G401 (cell line): ENCODE measurements at regions not wholly inside any gene's neighbourhood (a gene's known extent, or its start where the extent isn't known, plus 50 kb on each side); places are given as distances from the start of the nearest gene placed in this dataset.
"Not testable (repeated sequence)": the region's sequence is repeated elsewhere in the genome, so short reads cannot be mapped to it uniquely, and the experiment has no call there.

Experiments used
- DNase-seq: peaks from one replicate; pipeline ENCODE4 v3.0.0-alpha.2; 2015; ENCODE audit warnings: low spot score
- in situ Hi-C: cut with HindIII; loops from 2 replicates; pipeline ENCODE4 v1.10.0; 2016; ENCODE audit warnings: low sequenced_read_pairs, mixed read lengths

GRCh38 chr12:87491089-87491488, 538.1 kb downstream of the C12orf50 start:
- in situ Hi-C loops = no loop called here

GRCh38 chr12:87469295-87469694, 559.9 kb downstream of the C12orf50 start:
- no peak for DNase-seq
- in situ Hi-C loops = no loop called here

More at GRCh38 chr12:87491089-87491488, 538.1 kb downstream of the C12orf50 start:
- no peak for DNase-seq

GRCh38 chr12:87467936-87468335, 561.3 kb downstream of the C12orf50 start:
- in situ Hi-C loops = no loop called here
- DNase-seq = no peak

- DNase-seq = no peak
- in situ Hi-C loops = no loop called here
Measured at GRCh38 chr12:87464565-87464964, 564.6 kb downstream of the C12orf50 start.

- no peak for DNase-seq
- in situ Hi-C loops = no loop called here
Measured at GRCh38 chr12:87444039-87444438, 585.2 kb downstream of the C12orf50 start.

- no peak for DNase-seq
- in situ Hi-C loops = no loop called here
Measured at GRCh38 chr12:87441511-87441910, 587.7 kb downstream of the C12orf50 start.

- DNase-seq = no peak
- in situ Hi-C loops = no loop called here
Measured at GRCh38 chr12:87439990-87440827, 589.0 kb downstream of the C12orf50 start.

GRCh38 chr12:87430444-87430843, 598.8 kb downstream of the C12orf50 start:
- DNase-seq = no peak
- in situ Hi-C loops = no loop called here

- DNase-seq = no peak
Measured at GRCh38 chr12:87428701-87429277, 600.4 kb downstream of the C12orf50 start.

GRCh38 chr12:87427770-87428169, 601.4 kb downstream of the C12orf50 start:
- in situ Hi-C loops = no loop called here
- DNase-seq = no peak

More at GRCh38 chr12:87428701-87429277, 600.4 kb downstream of the C12orf50 start:
- in situ Hi-C loops = no loop called here

- in situ Hi-C loops = no loop called here
- DNase-seq = no peak
Measured at GRCh38 chr12:87425942-87426554, 603.2 kb downstream of the C12orf50 start.

GRCh38 chr12:87421233-87421632, 608.0 kb downstream of the C12orf50 start:
- DNase-seq, in situ Hi-C loops: not testable (repeated sequence)

GRCh38 chr12:87413784-87414183, 615.4 kb downstream of the C12orf50 start:
- in situ Hi-C loops = no loop called here
- DNase-seq = no peak

- DNase-seq = no peak
- in situ Hi-C loops = no loop called here
Measured at GRCh38 chr12:87406926-87407325, 622.3 kb downstream of the C12orf50 start.

GRCh38 chr12:87405918-87406317, 623.3 kb downstream of the C12orf50 start:
- in situ Hi-C loops = no loop called here

GRCh38 chr12:87394168-87394567, 635.0 kb downstream of the C12orf50 start:
- DNase-seq, in situ Hi-C loops: not testable (repeated sequence)

More at GRCh38 chr12:87405918-87406317, 623.3 kb downstream of the C12orf50 start:
- no peak for DNase-seq

- in situ Hi-C loops = no loop called here
- DNase-seq = no peak
Measured at GRCh38 chr12:87388376-87388775, 640.8 kb downstream of the C12orf50 start.

- no peak for DNase-seq
- in situ Hi-C loops = no loop called here
Measured at GRCh38 chr12:87385322-87385721, 643.9 kb downstream of the C12orf50 start.

GRCh38 chr12:87384226-87384625, 645.0 kb downstream of the C12orf50 start:
- in situ Hi-C loops = no loop called here
- DNase-seq = no peak

GRCh38 chr12:87383680-87384079, 645.5 kb downstream of the C12orf50 start:
- in situ Hi-C loops = no loop called here
- DNase-seq = no peak
